HG03571 (cell line): ENCODE measurements at regions not wholly inside any gene's neighbourhood (a gene's known extent, or its start where the extent isn't known, plus 50 kb on each side); places are given as distances from the start of the nearest gene placed in this dataset.

Source experiments
- ATAC-seq: cut with Tn5 transposase; IDR thresholded peaks from one replicate; pipeline ENCODE4 v1.9.1; 2021; ENCODE audit not compliant: unreplicated experiment

DNA sequence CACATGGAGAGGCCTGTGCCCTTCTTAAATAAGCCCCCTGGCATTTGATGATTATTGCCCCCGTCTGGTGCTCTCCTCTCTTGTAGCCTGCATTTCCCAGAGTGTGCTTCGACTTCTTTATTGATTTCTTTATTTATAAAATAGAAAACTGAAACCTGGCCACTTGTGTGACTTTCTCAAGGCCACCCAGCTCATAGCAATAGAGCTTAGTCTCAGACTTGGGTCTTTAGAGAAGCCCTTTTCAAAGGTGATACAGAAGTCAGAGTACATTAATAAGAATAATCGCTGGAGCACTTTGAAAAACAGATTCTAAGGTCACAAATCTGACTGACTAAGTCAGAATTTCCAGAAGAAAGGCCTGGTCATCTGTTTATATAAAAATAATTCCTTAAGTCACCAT is 86.6 kb downstream of the NOC3L start:
- no peak for ATAC-seq

GRCh38 chr10:94277450-94277849 is 85.3 kb downstream of the NOC3L start:
- no peak for ATAC-seq

GRCh38 chr10:94279835-94280709 is 82.7 kb downstream of the NOC3L start:
- peak; percentile 68 for ATAC-seq

DNA sequence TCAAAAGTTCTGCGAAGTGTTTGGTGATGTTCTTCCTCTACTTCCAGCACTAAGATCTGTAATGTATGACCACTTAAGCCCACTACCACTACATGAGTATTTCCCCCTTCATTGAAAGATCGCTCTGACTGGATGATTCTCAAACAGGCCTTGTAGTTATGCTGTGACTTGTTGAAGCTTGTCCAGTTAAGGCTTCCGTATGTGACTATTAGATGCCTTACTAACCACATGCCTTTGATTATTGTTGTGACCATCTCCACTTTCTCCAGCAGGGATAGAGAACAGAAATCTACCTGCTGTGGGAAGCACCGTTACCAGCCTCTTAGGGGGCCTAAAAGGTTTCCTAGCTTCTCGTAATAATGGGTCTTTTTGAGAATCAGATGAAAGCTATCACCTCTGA is 81.1 kb downstream of the NOC3L start:
- ATAC-seq: no peak

- no peak for ATAC-seq
These were observed 80.4 kb downstream of the NOC3L start for GRCh38 chr10:94282369-94282768.
